HEK293T (cell line): ENCODE measurements at regions not wholly inside any gene's neighbourhood (a gene's known extent, or its start where the extent isn't known, plus 50 kb on each side); places are given as distances from the start of the nearest gene placed in this dataset.

Source experiments
- ARNT ChIP-seq: fragments of 450-650 bp; IDR thresholded peaks from 2 replicates; pipeline ENCODE4 v1.6.1; 2017; ENCODE audit warnings: mild to moderate bottlenecking
- BHLHE40 ChIP-seq: fragments of 450-650 bp; IDR thresholded peaks from 2 replicates; pipeline ENCODE4 v1.6.1; 2016; ENCODE audit warnings: mild to moderate bottlenecking, moderate library complexity, borderline replicate concordance
- ELF4 ChIP-seq: fragments of 450-650 bp; IDR thresholded peaks from 2 replicates; pipeline ENCODE4 v1.6.1; 2017; ENCODE audit warnings: antibody characterized with exemption
- FOXA1 ChIP-seq: fragments of 450-650 bp; IDR thresholded peaks from 2 replicates; pipeline ENCODE4 v1.6.1; 2016; ENCODE audit warnings: mild to moderate bottlenecking
- FOXK2 ChIP-seq: fragments of 450-650 bp; IDR thresholded peaks from 2 replicates; pipeline ENCODE4 v1.6.1; 2016; ENCODE audit warnings: mild to moderate bottlenecking
- FOXM1 ChIP-seq: fragments of 450-650 bp; IDR thresholded peaks from 2 replicates; pipeline ENCODE4 v1.6.1; 2017; ENCODE audit warnings: mild to moderate bottlenecking, borderline replicate concordance
- HDGF ChIP-seq: fragments of 450-650 bp; IDR thresholded peaks from 2 replicates; pipeline ENCODE4 v1.6.1; 2017; ENCODE audit warnings: antibody characterized with exemption, borderline replicate concordance
- NFRKB ChIP-seq: fragments of 450-650 bp; IDR thresholded peaks from 2 replicates; pipeline ENCODE4 v1.6.1; 2016; ENCODE audit warnings: mild to moderate bottlenecking, moderate library complexity
- PKNOX1 ChIP-seq: fragments of 450-650 bp; IDR thresholded peaks from 2 replicates; pipeline ENCODE4 v1.6.1; 2016
- SP1 ChIP-seq: fragments of 450-650 bp; IDR thresholded peaks from 2 replicates; pipeline ENCODE4 v1.6.1; 2017
- SUZ12 ChIP-seq: fragments of 450-650 bp; IDR thresholded peaks from 2 replicates; pipeline ENCODE4 v1.6.1; 2016; ENCODE audit warnings: mild to moderate bottlenecking
- TARDBP ChIP-seq: fragments of 450-650 bp; IDR thresholded peaks from 2 replicates; pipeline ENCODE4 v1.6.1; 2016
- ZNF384 ChIP-seq: fragments of 450-650 bp; IDR thresholded peaks from 2 replicates; pipeline ENCODE4 v1.6.1; 2016

GRCh38 chr5:176157656-176158055 lies 80.6 kb upstream of the SIMC1 start:
- TF ChIP-seq ARNT (no peak), ELF4 (no peak), BHLHE40 (no peak), PKNOX1 (no peak), SUZ12 (no peak), SP1 (no peak), FOXM1 (no peak), FOXA1 (no peak), TARDBP (no peak), HDGF (no peak), ZNF384 (no peak), NFRKB (no peak), FOXK2 (no peak)
